ENCODE measurements at regions not wholly inside any gene's neighbourhood (a gene's known extent, or its start where the extent isn't known, plus 50 kb on each side); places are given as distances from the start of the nearest gene placed in this dataset.

DNA sequence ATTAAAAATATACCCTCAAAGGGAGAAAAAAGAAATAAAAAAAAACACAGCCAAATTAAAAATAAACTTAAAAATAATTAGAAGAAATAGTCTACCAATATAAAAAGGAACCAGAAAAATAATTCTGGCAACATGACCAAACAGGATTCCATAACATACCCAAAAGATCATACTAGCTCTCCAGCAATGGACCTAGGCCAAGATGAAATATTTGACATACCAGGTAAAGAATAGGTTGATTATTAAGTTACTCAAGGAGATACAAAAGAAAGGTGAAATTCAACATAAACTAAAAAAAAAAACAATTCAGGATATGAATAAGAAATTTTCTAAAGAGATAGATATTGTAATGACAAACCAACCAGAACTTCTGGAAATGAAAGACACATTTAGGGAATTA lies 121.3 kb upstream of the SCAF11 start:
- H3K4me1 ChIP-seq (ENCODE audit: control insufficient read depth, insufficient read depth, low read length) = peaks cover 3% of the 10 kb centered on the region
- Mint-ChIP-seq H3K36me3 (peaks cover 10% of the 10 kb centered on the region), H3K27me3 (ENCODE audit: low read depth in 2 of 2) (peaks cover 4 to 62% of the 10 kb centered on the region in 2 donors), H3K27ac (no peak overlapping the region), H3K9me3 (peaks cover 0 to 10% of the 10 kb centered on the region in 2 donors), H3K4me1 (no peaks in the 10 kb centered on the region), H3K4me3 (no peak overlapping the region)
- H3K36me3 ChIP-seq (ENCODE audit: control insufficient read depth, insufficient read depth, low read length) = no peaks in the 10 kb centered on the region
- H3K27ac ChIP-seq (ENCODE audit: low read length) = no peak overlapping the region
- TF ChIP-seq, protein P1, sequence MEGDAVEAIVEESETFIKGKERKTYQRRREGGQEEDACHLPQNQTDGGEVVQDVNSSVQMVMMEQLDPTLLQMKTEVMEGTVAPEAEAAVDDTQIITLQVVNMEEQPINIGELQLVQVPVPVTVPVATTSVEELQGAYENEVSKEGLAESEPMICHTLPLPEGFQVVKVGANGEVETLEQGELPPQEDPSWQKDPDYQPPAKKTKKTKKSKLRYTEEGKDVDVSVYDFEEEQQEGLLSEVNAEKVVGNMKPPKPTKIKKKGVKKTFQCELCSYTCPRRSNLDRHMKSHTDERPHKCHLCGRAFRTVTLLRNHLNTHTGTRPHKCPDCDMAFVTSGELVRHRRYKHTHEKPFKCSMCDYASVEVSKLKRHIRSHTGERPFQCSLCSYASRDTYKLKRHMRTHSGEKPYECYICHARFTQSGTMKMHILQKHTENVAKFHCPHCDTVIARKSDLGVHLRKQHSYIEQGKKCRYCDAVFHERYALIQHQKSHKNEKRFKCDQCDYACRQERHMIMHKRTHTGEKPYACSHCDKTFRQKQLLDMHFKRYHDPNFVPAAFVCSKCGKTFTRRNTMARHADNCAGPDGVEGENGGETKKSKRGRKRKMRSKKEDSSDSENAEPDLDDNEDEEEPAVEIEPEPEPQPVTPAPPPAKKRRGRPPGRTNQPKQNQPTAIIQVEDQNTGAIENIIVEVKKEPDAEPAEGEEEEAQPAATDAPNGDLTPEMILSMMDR (IDR thresholded peaks at IDR 0.05) = no peak
- no peaks in the 10 kb centered on the region for H3K9me3 ChIP-seq (ENCODE audit: control insufficient read depth, insufficient read depth, low read length)
- H3K27me3 ChIP-seq (ENCODE audit: control insufficient read depth, insufficient read depth, low read length) = no peaks in the 10 kb centered on the region
- intact Hi-C loops (cut with micrococcal nuclease) = no loop called here
- DNase-seq = no peak
- H3K4me3 ChIP-seq (ENCODE audit: low read length) = no peak overlapping the region
- ATAC-seq = no peak

DNA sequence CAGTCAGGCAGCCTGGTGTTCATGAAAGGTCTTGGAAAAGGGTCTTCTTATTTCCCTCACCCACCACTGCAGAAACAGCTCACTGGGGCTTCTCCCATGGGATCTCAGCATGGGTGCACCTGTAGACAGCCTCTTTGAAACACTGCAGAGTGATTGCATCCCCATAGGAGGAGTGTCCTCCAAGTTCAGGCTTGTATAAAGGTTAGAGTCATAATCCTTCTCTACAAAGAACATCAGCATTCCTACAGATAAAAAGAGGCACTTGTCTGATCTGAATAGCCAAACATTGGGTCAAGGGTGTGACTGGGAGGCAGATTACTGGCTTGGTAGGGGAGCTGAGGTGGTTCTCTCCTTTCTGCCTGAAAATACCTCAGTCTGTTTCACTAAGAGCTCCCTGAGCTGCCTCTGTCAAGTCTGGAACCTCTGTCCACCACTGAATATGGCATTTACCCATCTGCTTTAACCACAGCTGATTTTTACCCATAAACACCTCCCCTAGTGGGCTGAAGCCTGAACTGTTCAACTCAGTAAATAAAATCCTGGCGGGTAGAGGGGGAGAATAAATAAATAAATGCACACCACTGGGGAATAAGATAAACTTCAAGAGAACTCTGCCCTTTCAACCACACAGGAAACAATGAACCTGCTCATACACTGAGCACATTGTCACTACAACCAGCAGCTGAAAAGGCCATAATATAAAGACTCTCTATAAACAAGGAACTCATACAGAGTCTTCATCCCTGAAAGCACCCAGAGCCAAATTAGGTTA lies 120.7 kb upstream of the SCAF11 start:
- ATAC-seq (no peak), DNase-seq (no peak)
- no peak overlapping the region for H3K27ac Mint-ChIP-seq
- H3K27me3 ChIP-seq (ENCODE audit: control insufficient read depth, insufficient read depth, low read length) = no peaks in the 10 kb centered on the region
- no peaks in the 10 kb centered on the region for H3K36me3 ChIP-seq (ENCODE audit: control insufficient read depth, insufficient read depth, low read length)
- peaks cover 2 to 58% of the 10 kb centered on the region in 2 donors for H3K27me3 Mint-ChIP-seq (ENCODE audit: low read depth in 2 of 2)
- no peaks in the 10 kb centered on the region for H3K9me3 ChIP-seq (ENCODE audit: control insufficient read depth, insufficient read depth, low read length)
- TF ChIP-seq, protein P1 (IDR thresholded peaks at IDR 0.05) = no peak
- H3K4me1 Mint-ChIP-seq = no peaks in the 10 kb centered on the region
- H3K4me1 ChIP-seq (ENCODE audit: control insufficient read depth, insufficient read depth, low read length) = peaks cover 3% of the 10 kb centered on the region
- peaks cover 10% of the 10 kb centered on the region for H3K36me3 Mint-ChIP-seq
- peaks cover 0 to 10% of the 10 kb centered on the region in 2 donors for H3K9me3 Mint-ChIP-seq
- WGBS (ENCODE audit: insufficient coverage) = no CpG with 5 or more reads among the region's 1 CpG
- intact Hi-C loops (cut with micrococcal nuclease) = no loop called here
- no peak overlapping the region for H3K4me3 ChIP-seq (ENCODE audit: low read length)
- H3K4me3 Mint-ChIP-seq = no peak overlapping the region
- H3K27ac ChIP-seq (ENCODE audit: low read length) = no peak overlapping the region

DNA sequence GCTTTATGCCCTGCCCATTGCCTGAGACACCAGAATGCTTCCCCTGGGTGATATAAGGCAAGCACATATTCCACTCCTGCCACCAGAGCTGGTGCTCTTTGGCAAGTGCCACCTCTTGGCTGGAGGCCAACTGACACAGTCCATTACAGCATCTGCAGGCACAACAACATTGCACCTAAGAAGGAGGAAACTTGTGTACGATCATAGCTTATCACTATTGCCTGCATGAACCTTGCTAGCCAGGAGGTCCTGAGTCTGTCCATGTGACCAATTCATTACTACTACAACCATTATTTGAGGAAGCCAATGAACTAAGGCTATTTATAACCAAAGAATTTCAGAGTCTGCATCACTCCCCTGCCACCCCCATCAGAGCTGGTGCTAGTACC lies 119.8 kb upstream of the SCAF11 start:
- ATAC-seq = no peak
- H3K27me3 ChIP-seq (ENCODE audit: control insufficient read depth, insufficient read depth, low read length) = no peaks in the 10 kb centered on the region
- TF ChIP-seq, protein P1 (IDR thresholded peaks at IDR 0.05) = no peak
- H3K4me1 ChIP-seq (ENCODE audit: control insufficient read depth, insufficient read depth, low read length) = peaks cover 3% of the 10 kb centered on the region
- no peak for DNase-seq
- WGBS (ENCODE audit: insufficient coverage) = 79% methylated on average over 1 of the region's 1 CpG
- H3K4me3 ChIP-seq (ENCODE audit: low read length) = no peak overlapping the region
- peaks cover 0 to 10% of the 10 kb centered on the region in 2 donors for H3K9me3 Mint-ChIP-seq
- H3K27ac ChIP-seq (ENCODE audit: low read length) = no peak overlapping the region
- H3K9me3 ChIP-seq (ENCODE audit: control insufficient read depth, insufficient read depth, low read length) = no peaks in the 10 kb centered on the region
- H3K36me3 Mint-ChIP-seq = peaks cover 10% of the 10 kb centered on the region
- intact Hi-C loops (cut with micrococcal nuclease) = no loop called here
- H3K27ac Mint-ChIP-seq = no peak overlapping the region
- no peaks in the 10 kb centered on the region for H3K36me3 ChIP-seq (ENCODE audit: control insufficient read depth, insufficient read depth, low read length)
- no peaks in the 10 kb centered on the region for H3K4me1 Mint-ChIP-seq
- H3K27me3 Mint-ChIP-seq (ENCODE audit: low read depth in 2 of 2) = peaks cover 4 to 56% of the 10 kb centered on the region in 2 donors
- H3K4me3 Mint-ChIP-seq = no peak overlapping the region
